GM12864 (cell line): ENCODE measurements at regions not wholly inside any gene's neighbourhood (a gene's known extent, or its start where the extent isn't known, plus 50 kb on each side); places are given as distances from the start of the nearest gene placed in this dataset.

ENCODE experiments used
- DNase-seq: peaks from one replicate; pipeline ENCODE4 v3.0.0-alpha.2; 2011; ENCODE audit warnings: low read depth
- H3K4me3 ChIP-seq: 2 replicates; pipeline ENCODE4 v1.5.1; 2011; ENCODE audit warnings: mild to moderate bottlenecking, low read depth, low read length, control low read depth
- CTCF ChIP-seq: IDR thresholded peaks from 2 replicates; pipeline ENCODE4 v1.5.1; 2011; ENCODE audit warnings: low read depth, mild to moderate bottlenecking, moderate library complexity, low read length, control low read depth, inconsistent platforms; ENCODE audit errors: missing control alignments

GRCh38 chr2:226366920-226367319 is 432.7 kb downstream of the IRS1 start:
- TF ChIP-seq CTCF: no peak
- no peak overlapping the region for H3K4me3 ChIP-seq
- no peak for DNase-seq

- no peak overlapping the region for H3K4me3 ChIP-seq
- no peak for TF ChIP-seq CTCF
- no peak for DNase-seq
Observed at GRCh38 chr2:226364217-226364616, 435.4 kb downstream of the IRS1 start.

GRCh38 chr2:226362980-226363379 is 436.6 kb downstream of the IRS1 start:
- DNase-seq: no peak
- TF ChIP-seq CTCF: no peak
- H3K4me3 ChIP-seq: no peak overlapping the region

GRCh38 chr2:226360658-226361057 is 439.0 kb downstream of the IRS1 start:
- no peak for DNase-seq
- TF ChIP-seq CTCF: no peak
- H3K4me3 ChIP-seq: no peak overlapping the region

GRCh38 chr2:226358688-226359087 is 440.9 kb downstream of the IRS1 start:
- no peak overlapping the region for H3K4me3 ChIP-seq
- TF ChIP-seq CTCF: no peak
- DNase-seq: no peak

GRCh38 chr2:226357816-226358215 is 441.8 kb downstream of the IRS1 start:
- no peak for TF ChIP-seq CTCF
- DNase-seq: no peak
- no peak overlapping the region for H3K4me3 ChIP-seq

- TF ChIP-seq CTCF: no peak
- H3K4me3 ChIP-seq: no peak overlapping the region
- no peak for DNase-seq
Observed at GRCh38 chr2:226355600-226355999, 444.0 kb downstream of the IRS1 start.
